ENCODE measurements at regions not wholly inside any gene's neighbourhood (a gene's known extent, or its start where the extent isn't known, plus 50 kb on each side); places are given as distances from the start of the nearest gene placed in this dataset.

DNA sequence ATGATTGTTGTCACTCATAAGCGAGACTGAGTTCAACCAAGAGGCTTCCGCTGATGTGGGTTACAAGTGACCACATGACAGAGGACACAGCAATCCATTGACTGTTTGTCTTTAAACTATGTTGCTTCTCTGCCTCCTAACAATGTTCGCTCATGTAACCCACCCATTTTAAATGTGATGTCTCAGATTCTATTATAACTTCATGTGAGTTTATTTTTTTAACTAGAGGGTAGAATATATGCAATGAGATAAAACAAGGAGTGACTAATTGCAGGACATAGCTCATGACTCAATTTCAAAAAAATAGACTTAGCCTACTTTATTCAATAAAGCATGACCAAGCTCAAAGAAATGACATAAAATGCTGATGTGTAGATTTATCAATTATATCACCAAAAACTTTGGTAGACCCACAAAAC lies 119.2 kb upstream of the SASH1 start:
- TF ChIP-seq POLR2A (IDR thresholded peaks at IDR 0.05; ENCODE audit: low read length), result no peak
- TF ChIP-seq GATA1 (IDR thresholded peaks at IDR 0.05; ENCODE audit: low read depth, low read length), result no peak
